T47D (cell line): ENCODE measurements at regions not wholly inside any gene's neighbourhood (a gene's known extent, or its start where the extent isn't known, plus 50 kb on each side); places are given as distances from the start of the nearest gene placed in this dataset.

Experiments
- DNase-seq, 2 experiments: peaks; one replicate each; pipeline versions ENCODE4 v3.0.0 to v3.0.0-alpha.2; 2011 to 2012; ENCODE audit warnings: low read depth in 1 of 2, low spot score in 1 of 2
- JUND ChIP-seq: IDR thresholded peaks from 2 replicates; pipeline ENCODE4 v1.6.1; 2012; ENCODE audit warnings: low read depth
- in situ Hi-C: cut with HindIII; loops from 2 replicates; pipeline ENCODE4 v1.10.0; 2016; ENCODE audit warnings: low sequenced_read_pairs, low pct_unique_long_range_greater_than_20kb

- in situ Hi-C loops: no loop called here
- no peak for TF ChIP-seq JUND
- no peak for DNase-seq
Observed at GRCh38 chr6:108734271-108734922, 113.8 kb upstream of the ARMC2 start.

- DNase-seq: no peak
- TF ChIP-seq JUND: no peak
- in situ Hi-C loops: no loop called here
Observed at GRCh38 chr6:108735310-108736001, 112.8 kb upstream of the ARMC2 start.

GRCh38 chr6:108736002-108736361 lies 112.2 kb upstream of the ARMC2 start:
- no peak for TF ChIP-seq JUND
- DNase-seq: no peak
- in situ Hi-C loops: no loop called here

DNA sequence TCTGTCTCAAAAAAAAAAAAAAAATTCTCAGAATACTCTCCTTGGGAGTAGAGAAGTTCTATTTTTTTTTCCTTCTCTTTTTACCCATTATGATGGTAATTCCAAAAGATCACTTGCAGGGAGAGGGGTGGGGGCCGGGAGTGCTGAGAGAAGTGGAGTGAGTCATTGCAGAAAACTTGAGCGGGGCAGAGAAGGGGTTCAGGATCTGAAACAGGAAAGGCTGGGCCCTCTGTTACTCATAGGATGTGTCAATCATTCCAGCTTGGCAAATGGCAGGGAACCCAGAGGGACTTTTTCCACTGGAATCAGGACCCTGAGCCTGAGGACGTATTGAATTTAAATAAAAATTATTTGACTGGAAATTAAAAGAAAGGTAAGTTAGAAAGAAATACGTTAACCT lies 111.4 kb upstream of the ARMC2 start:
- in situ Hi-C loops: no loop called here
- no peak for DNase-seq
- TF ChIP-seq JUND: no peak

GRCh38 chr6:108737594-108738546 lies 110.4 kb upstream of the ARMC2 start:
- TF ChIP-seq JUND: no peak
- in situ Hi-C loops: no loop called here
- no peak for DNase-seq

DNA sequence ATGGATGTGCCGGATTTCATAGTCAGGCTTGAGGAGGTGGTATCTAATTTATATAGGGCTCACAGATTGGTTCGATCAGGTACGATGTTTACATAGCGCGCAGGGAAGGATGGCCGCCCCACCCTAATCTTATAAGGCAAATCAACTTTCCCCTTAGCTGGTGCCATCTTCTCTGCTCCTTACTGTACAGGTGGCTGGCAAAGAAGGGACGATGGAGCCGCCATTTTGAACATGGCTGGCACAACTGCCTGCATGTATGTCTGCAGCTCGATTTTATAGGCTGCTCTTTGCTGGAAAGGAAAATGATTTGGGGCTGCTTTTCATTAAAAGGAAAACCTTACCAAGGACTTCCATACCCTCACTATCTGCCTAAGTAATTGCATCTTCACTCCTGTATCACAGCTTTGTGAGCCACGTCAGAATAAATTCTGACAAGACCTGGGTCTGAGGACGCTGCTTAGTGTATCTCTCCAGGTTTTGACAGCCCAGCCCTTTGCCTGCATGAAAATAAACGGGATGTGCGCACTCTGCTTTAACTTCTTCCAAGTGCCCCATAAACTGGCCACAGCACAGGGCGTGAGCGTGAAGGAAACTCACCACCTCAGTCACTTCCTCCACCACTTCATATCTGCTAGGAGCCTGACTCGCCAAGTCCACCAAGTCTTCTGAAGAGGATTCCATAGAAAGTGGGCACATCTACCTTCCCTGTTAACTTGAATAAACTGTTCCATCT lies 109.4 kb upstream of the ARMC2 start:
- in situ Hi-C loops: no loop called here
- no peak for TF ChIP-seq JUND
- DNase-seq: no peak

- DNase-seq: peak in 1 of 2 experiments; percentile 82
- in situ Hi-C loops: no loop called here
- TF ChIP-seq JUND: no peak
Observed at GRCh38 chr6:108739496-108740330, 108.5 kb upstream of the ARMC2 start.

- TF ChIP-seq JUND: no peak
- in situ Hi-C loops: no loop called here
- peak in 1 of 2 experiments; percentile 42 for DNase-seq
Observed at GRCh38 chr6:108741331-108741989, 106.8 kb upstream of the ARMC2 start.

DNA sequence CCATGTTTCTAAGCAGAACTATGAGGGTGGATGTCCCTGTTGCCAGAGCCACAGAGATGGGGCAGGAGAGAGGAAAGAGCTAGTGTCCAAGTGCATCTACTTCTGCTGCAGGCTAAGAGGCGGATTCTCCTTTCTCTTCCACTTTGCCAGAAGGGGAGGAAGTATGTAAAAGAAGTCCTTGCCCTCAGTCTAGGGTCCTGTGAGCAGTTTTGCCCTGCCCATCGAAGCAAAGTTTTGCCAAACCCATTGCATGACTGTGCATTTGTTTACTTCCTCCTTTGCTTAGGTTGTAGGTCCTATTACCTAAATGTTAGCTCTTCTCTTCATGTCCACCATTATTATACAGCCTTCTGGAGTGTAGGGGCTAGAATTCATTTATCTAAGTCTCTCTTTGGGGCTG lies 106.2 kb upstream of the ARMC2 start:
- in situ Hi-C loops: no loop called here
- no peak for TF ChIP-seq JUND
- DNase-seq: no peak

GRCh38 chr6:108744244-108744972 lies 103.8 kb upstream of the ARMC2 start:
- in situ Hi-C loops: no loop called here
- TF ChIP-seq JUND: no peak
- DNase-seq: no peak
